Endothelial cell of umbilical vein (primary cell): ENCODE measurements at regions not wholly inside any gene's neighbourhood (a gene's known extent, or its start where the extent isn't known, plus 50 kb on each side); places are given as distances from the start of the nearest gene placed in this dataset.

ENCODE experiments used
- CTCF ChIP-seq, 2 donors: IDR thresholded peaks; 1 replicate in 1 of 2; 2 replicates in 1 of 2; pipeline ENCODE4 v1.5.1; 2011; ENCODE audit warnings: low read length in 2 of 2, mild to moderate bottlenecking in 2 of 2, moderate library complexity in 2 of 2, control low read depth in 1 of 2, inconsistent platforms in 1 of 2, low read depth in 1 of 2; ENCODE audit not compliant: insufficient read depth in 1 of 2; ENCODE audit errors: extremely low read depth in 1 of 2
- EZH2 ChIP-seq: IDR thresholded peaks from 2 replicates; pipeline ENCODE4 v1.6.1; 2012; ENCODE audit warnings: borderline replicate concordance, low read depth, mild to moderate bottlenecking, moderate library complexity, low read length, inconsistent platforms; ENCODE audit not compliant: severe bottlenecking
- POLR2A ChIP-seq: IDR thresholded peaks from 2 replicates; pipeline ENCODE4 v1.6.1; 2012; ENCODE audit warnings: low read depth, mild to moderate bottlenecking, control low read depth, low read length
- POLR2AphosphoS5 ChIP-seq: IDR thresholded peaks from 2 replicates; pipeline ENCODE4 v1.6.1; 2012; ENCODE audit warnings: low read depth, mild to moderate bottlenecking, control low read depth, low read length, moderate library complexity; ENCODE audit not compliant: insufficient read depth

GRCh38 chr13:58542530-58542929 is 911.0 kb downstream of the PCDH17 start:
- TF ChIP-seq POLR2A: no peak
- TF ChIP-seq CTCF (IDR thresholded peaks at IDR 0.05; ENCODE audit: extremely low read depth in 1 of 2, insufficient read depth in 1 of 2, low read depth in 1 of 2, low read length in 2 of 2): no peak
- no peak for TF ChIP-seq POLR2AphosphoS5
- no peak for TF ChIP-seq EZH2
